MM.1S (cell line): ENCODE measurements at regions not wholly inside any gene's neighbourhood (a gene's known extent, or its start where the extent isn't known, plus 50 kb on each side); places are given as distances from the start of the nearest gene placed in this dataset.

Source experiments
- DNase-seq: peaks from one replicate; pipeline ENCODE4 v3.0.0-alpha.2; 2015
- H2AFZ ChIP-seq: fragments of 300-600 bp; sonication (generic); 2 replicates; pipeline ENCODE4 v1.6.0; 2016; ENCODE audit warnings: antibody characterized with exemption, low read length
- H3F3A ChIP-seq: fragments of 300-600 bp; sonication (generic); 2 replicates; pipeline ENCODE4 v1.6.1; 2016; ENCODE audit warnings: mild to moderate bottlenecking, antibody characterized with exemption, low read length, moderate library complexity, mixed read lengths; ENCODE audit not compliant: insufficient read depth
- H3K27ac ChIP-seq: fragments of 300-600 bp; sonication (generic); 2 replicates; pipeline ENCODE4 v1.5.1; 2016; ENCODE audit warnings: mild to moderate bottlenecking, low read length
- H3K27me3 ChIP-seq: fragments of 300-600 bp; sonication (generic); replicated peaks from 2 replicates; pipeline ENCODE4 v1.6.0; 2016; ENCODE audit warnings: low read length; ENCODE audit not compliant: insufficient read depth
- H3K36me3 ChIP-seq: fragments of 300-600 bp; sonication (generic); replicated peaks from 2 replicates; pipeline ENCODE4 v1.6.1; 2016; ENCODE audit warnings: mild to moderate bottlenecking, low read length, mixed read lengths; ENCODE audit not compliant: insufficient read depth
- H3K4me1 ChIP-seq: fragments of 300-600 bp; sonication (generic); 2 replicates; pipeline ENCODE4 v1.6.1; 2016; ENCODE audit warnings: low read length, mixed read lengths
- H3K4me2 ChIP-seq: fragments of 300-600 bp; sonication (generic); 2 replicates; pipeline ENCODE4 v1.6.0; 2016; ENCODE audit warnings: low read depth, low read length
- H3K4me3 ChIP-seq: fragments of 300-600 bp; sonication (generic); 2 replicates; pipeline ENCODE4 v1.5.1; 2016; ENCODE audit warnings: low read length, mixed read lengths
- H3K79me2 ChIP-seq: fragments of 300-600 bp; sonication (generic); 2 replicates; pipeline ENCODE4 v1.6.1; 2016; ENCODE audit warnings: mixed run types, low read length, mixed read lengths
- H3K9ac ChIP-seq: fragments of 300-600 bp; sonication (generic); 2 replicates; pipeline ENCODE4 v1.6.1; 2016; ENCODE audit warnings: low read length, mixed read lengths
- H3K9me2 ChIP-seq: fragments of 300-600 bp; sonication (generic); replicated peaks from 2 replicates; pipeline ENCODE4 v1.6.1; 2016; ENCODE audit warnings: mild to moderate bottlenecking, low read length, mixed read lengths; ENCODE audit not compliant: insufficient read depth
- H3K9me3 ChIP-seq: fragments of 300-600 bp; sonication (generic); replicated peaks from 2 replicates; pipeline ENCODE4 v1.6.1; 2016; ENCODE audit warnings: mild to moderate bottlenecking, low read length, mixed read lengths; ENCODE audit not compliant: insufficient read depth
- H4K20me1 ChIP-seq: fragments of 300-600 bp; sonication (generic); 2 replicates; pipeline ENCODE4 v1.6.1; 2016; ENCODE audit warnings: mild to moderate bottlenecking, low read length, moderate library complexity, mixed read lengths; ENCODE audit not compliant: insufficient read depth
- EZH2 ChIP-seq: fragments of 300-600 bp; sonication (generic); optimal IDR thresholded peaks from 2 replicates; pipeline ENCODE3; 2017; ENCODE audit warnings: low read depth, mild to moderate bottlenecking, antibody characterized with exemption, low read length, mixed read lengths
- EZH2phosphoT487 ChIP-seq: fragments of 300-600 bp; sonication (generic); IDR thresholded peaks from 2 replicates; pipeline ENCODE4 v1.6.1; 2018; ENCODE audit warnings: antibody characterized with exemption, low read length
- TF ChIP-seq, protein P1 (sequence below): fragments of 300-600 bp; sonication (generic); IDR thresholded peaks from 2 replicates; pipeline ENCODE4 v1.5.1; 2016; ENCODE audit warnings: antibody characterized with exemption, low read length, mixed read lengths

GRCh38 chr3:34237946-34238345 is 439.5 kb downstream of the PDCD6IP start:
- Histone ChIP-seq H3K4me3 (no peak overlapping the region), H3K9me3 (no peaks in the 10 kb centered on the region), H3K9ac (no peak overlapping the region), H3K4me2 (peak overlapping the region; percentile 17; the same call in 1 of the 2 replicates), H3K4me1 (no peaks in the 10 kb centered on the region), H3K9me2 (no peaks in the 10 kb centered on the region), H4K20me1 (no peaks in the 10 kb centered on the region), H3K79me2 (no peaks in the 10 kb centered on the region), H3K27ac (no peak overlapping the region), H2AFZ (no peak overlapping the region), H3K27me3 (no peaks in the 10 kb centered on the region), H3K36me3 (no peaks in the 10 kb centered on the region), H3F3A (no peaks in the 10 kb centered on the region)
- DNase-seq = no peak
- TF ChIP-seq EZH2phosphoT487 = no peak
- TF ChIP-seq, protein P1, sequence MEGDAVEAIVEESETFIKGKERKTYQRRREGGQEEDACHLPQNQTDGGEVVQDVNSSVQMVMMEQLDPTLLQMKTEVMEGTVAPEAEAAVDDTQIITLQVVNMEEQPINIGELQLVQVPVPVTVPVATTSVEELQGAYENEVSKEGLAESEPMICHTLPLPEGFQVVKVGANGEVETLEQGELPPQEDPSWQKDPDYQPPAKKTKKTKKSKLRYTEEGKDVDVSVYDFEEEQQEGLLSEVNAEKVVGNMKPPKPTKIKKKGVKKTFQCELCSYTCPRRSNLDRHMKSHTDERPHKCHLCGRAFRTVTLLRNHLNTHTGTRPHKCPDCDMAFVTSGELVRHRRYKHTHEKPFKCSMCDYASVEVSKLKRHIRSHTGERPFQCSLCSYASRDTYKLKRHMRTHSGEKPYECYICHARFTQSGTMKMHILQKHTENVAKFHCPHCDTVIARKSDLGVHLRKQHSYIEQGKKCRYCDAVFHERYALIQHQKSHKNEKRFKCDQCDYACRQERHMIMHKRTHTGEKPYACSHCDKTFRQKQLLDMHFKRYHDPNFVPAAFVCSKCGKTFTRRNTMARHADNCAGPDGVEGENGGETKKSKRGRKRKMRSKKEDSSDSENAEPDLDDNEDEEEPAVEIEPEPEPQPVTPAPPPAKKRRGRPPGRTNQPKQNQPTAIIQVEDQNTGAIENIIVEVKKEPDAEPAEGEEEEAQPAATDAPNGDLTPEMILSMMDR = no peak

GRCh38 chr3:34238407-34238806 is 440.0 kb downstream of the PDCD6IP start:
- Histone ChIP-seq H3K4me1 (no peaks in the 10 kb centered on the region), H3K36me3 (no peaks in the 10 kb centered on the region), H3K4me2 (peak overlapping the region; percentile 17; the same call in 1 of the 2 replicates), H3K9ac (no peak overlapping the region), H2AFZ (0 out of 2 replicates have a peak overlapping the region, but pooled peaks have one; percentile 1), H4K20me1 (no peaks in the 10 kb centered on the region), H3K4me3 (no peak overlapping the region; the same call in 1 of the 2 replicates), H3K27ac (no peak overlapping the region), H3K27me3 (no peaks in the 10 kb centered on the region), H3K9me3 (no peaks in the 10 kb centered on the region), H3K79me2 (no peaks in the 10 kb centered on the region), H3K9me2 (no peaks in the 10 kb centered on the region), H3F3A (no peaks in the 10 kb centered on the region)
- no peak for DNase-seq
- no peak for TF ChIP-seq EZH2
- no peak for TF ChIP-seq EZH2phosphoT487
- TF ChIP-seq, protein P1 = no peak

DNA sequence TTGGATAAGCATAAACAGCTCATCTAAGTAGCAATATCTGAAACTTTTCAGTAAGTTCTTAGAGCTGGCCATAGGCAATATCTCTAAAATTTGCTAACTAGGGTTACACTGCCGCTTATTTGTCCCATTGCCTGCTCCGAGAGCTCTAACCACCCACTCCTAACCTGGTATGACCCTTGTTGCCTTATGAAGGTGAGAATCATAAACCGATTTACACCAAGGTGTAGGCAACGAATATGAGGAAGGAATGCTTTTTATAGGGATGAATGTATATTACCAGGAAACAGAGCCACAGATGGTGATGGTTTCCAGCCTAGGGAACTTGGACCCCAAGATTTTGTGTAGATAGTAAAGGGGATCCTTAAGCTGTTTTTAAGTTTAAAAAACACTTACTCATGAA is 440.9 kb downstream of the PDCD6IP start:
- Histone ChIP-seq H3K9me2 (no peaks in the 10 kb centered on the region), H3F3A (no peaks in the 10 kb centered on the region), H3K9me3 (no peaks in the 10 kb centered on the region), H3K4me1 (no peaks in the 10 kb centered on the region), H2AFZ (no peak overlapping the region), H4K20me1 (no peaks in the 10 kb centered on the region), H3K4me3 (no peak overlapping the region), H3K9ac (no peak overlapping the region), H3K27ac (no peak overlapping the region), H3K27me3 (no peaks in the 10 kb centered on the region), H3K36me3 (no peaks in the 10 kb centered on the region), H3K4me2 (no peak overlapping the region), H3K79me2 (no peaks in the 10 kb centered on the region)
- TF ChIP-seq, protein P1 = no peak
- no peak for TF ChIP-seq EZH2
- TF ChIP-seq EZH2phosphoT487 = no peak
- no peak for DNase-seq
